ENCODE measurements at regions not wholly inside any gene's neighbourhood (a gene's known extent, or its start where the extent isn't known, plus 50 kb on each side); places are given as distances from the start of the nearest gene placed in this dataset.

DNA sequence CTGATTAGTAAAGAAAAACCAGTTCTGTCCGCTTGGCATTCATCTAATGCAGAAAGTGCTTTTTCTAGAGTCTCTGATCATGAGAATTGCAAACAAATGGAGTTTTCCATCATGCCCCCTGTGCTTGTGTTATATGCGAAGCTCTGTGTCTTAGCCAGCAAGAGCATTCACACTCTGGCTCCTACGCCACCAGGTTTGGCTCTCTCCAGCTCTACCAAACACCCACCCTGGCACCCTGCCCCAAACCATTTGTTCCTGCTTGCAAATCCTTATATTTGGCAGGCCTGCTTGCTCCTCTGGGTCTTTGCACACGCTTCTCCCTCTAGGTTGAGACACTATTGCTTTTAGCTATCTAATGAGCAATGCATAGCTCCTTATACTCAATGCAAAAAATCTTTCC lies 204.1 kb upstream of the CYRIA start:
- Histone ChIP-seq H3K4me3 (no peak overlapping the region), H3K9me3 (no peaks in the 10 kb centered on the region), H3K27ac (no peak overlapping the region), H3K4me1 (no peaks in the 10 kb centered on the region), H3K27me3 (no peaks in the 10 kb centered on the region), H3K36me3 (no peaks in the 10 kb centered on the region)
- TF ChIP-seq POLR2AphosphoS5 (IDR thresholded peaks at IDR 0.05) (no peak), POLR2A (IDR thresholded peaks at IDR 0.05) (no peak)
- TF ChIP-seq, protein P1, sequence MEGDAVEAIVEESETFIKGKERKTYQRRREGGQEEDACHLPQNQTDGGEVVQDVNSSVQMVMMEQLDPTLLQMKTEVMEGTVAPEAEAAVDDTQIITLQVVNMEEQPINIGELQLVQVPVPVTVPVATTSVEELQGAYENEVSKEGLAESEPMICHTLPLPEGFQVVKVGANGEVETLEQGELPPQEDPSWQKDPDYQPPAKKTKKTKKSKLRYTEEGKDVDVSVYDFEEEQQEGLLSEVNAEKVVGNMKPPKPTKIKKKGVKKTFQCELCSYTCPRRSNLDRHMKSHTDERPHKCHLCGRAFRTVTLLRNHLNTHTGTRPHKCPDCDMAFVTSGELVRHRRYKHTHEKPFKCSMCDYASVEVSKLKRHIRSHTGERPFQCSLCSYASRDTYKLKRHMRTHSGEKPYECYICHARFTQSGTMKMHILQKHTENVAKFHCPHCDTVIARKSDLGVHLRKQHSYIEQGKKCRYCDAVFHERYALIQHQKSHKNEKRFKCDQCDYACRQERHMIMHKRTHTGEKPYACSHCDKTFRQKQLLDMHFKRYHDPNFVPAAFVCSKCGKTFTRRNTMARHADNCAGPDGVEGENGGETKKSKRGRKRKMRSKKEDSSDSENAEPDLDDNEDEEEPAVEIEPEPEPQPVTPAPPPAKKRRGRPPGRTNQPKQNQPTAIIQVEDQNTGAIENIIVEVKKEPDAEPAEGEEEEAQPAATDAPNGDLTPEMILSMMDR (IDR thresholded peaks at IDR 0.05) = no peak
- intact Hi-C loops (cut with DNase I; ENCODE audit: low total_unique reads) = loop anchor here (5.0 kb wide), 1 partner anchor 602 kb away; no protein-coding TSS in a partner anchor
- DNase-seq (ENCODE audit: low spot score in 2 of 2) = no peak

DNA sequence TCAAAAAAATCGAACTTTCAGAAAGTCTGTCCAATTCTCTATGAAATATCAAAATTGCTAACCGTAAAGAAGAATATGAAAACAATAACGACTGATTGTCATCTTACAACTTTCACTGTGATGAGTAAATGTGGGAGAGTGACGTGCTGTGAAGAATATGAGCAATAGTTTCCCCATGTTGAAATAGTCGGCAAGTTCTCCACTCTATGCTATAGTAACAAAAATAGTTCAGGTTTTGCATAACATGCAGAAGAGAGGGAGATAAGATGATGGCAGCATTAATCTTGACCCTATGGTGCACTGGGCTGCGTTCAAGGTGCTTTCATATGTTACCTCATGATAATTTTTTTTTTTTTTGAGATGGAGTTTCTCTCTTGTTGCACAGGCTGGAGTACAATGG lies 196.8 kb upstream of the CYRIA start:
- H3K36me3 ChIP-seq = no peaks in the 10 kb centered on the region
- no peak overlapping the region for H3K4me3 ChIP-seq
- TF ChIP-seq POLR2AphosphoS5 (IDR thresholded peaks at IDR 0.05) (no peak), POLR2A (IDR thresholded peaks at IDR 0.05) (no peak)
- TF ChIP-seq, protein P1 (IDR thresholded peaks at IDR 0.05) = no peak
- H3K27ac ChIP-seq = no peak overlapping the region
- H3K4me1 ChIP-seq = no peaks in the 10 kb centered on the region
- intact Hi-C loops (cut with DNase I; ENCODE audit: low total_unique reads) = no loop called here
- no peaks in the 10 kb centered on the region for H3K27me3 ChIP-seq
- no peak for DNase-seq (ENCODE audit: low spot score in 2 of 2)
- no peaks in the 10 kb centered on the region for H3K9me3 ChIP-seq

DNA sequence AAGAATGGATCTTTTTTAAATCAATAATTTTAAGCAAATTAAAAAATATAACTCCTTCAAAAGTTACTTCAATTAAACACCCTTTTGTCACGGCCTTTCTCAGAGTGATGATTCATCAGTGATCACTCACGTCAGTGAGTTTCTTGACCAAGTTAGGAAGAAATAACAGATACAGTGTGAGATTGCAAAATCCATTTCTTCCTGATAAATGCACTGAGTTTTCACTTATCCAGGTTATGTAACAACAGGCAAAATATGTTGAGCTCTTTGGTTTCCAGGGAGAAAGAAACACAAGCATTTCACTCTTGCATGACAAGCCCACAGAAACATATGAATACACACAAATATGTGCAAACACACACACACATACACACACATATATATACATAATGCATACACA lies 195.9 kb upstream of the CYRIA start:
- Histone ChIP-seq H3K36me3 (no peaks in the 10 kb centered on the region), H3K27ac (no peak overlapping the region), H3K4me3 (no peak overlapping the region), H3K9me3 (no peaks in the 10 kb centered on the region), H3K27me3 (no peaks in the 10 kb centered on the region), H3K4me1 (no peaks in the 10 kb centered on the region)
- intact Hi-C loops (cut with DNase I; ENCODE audit: low total_unique reads) = no loop called here
- TF ChIP-seq, protein P1 (IDR thresholded peaks at IDR 0.05) = no peak
- TF ChIP-seq POLR2AphosphoS5 (IDR thresholded peaks at IDR 0.05) (no peak), POLR2A (IDR thresholded peaks at IDR 0.05) (no peak)
- DNase-seq (ENCODE audit: low spot score in 2 of 2) = no peak

DNA sequence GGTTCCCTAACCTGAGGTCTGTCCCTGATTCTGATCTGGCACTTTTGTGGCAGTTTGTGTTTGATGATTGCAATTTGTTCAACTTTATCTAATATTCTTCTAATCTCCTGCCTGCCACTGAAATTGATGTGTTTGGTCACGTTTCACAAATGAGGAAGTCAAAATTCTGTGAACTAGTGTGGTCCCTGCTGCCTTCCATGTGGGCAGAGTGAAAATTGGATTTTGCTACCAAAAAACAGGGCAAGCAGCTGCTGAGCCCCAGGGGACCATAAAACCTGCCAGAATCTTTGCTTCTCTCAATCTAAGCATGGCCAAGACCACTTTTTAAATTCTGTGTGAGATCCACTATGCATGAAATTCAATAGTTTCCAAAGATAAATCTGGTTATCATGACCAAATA lies 195.5 kb upstream of the CYRIA start:
- intact Hi-C loops (cut with DNase I; ENCODE audit: low total_unique reads) = no loop called here
- Histone ChIP-seq H3K27ac (no peak overlapping the region), H3K4me3 (no peak overlapping the region), H3K4me1 (no peaks in the 10 kb centered on the region), H3K36me3 (no peaks in the 10 kb centered on the region), H3K9me3 (no peaks in the 10 kb centered on the region), H3K27me3 (no peaks in the 10 kb centered on the region)
- TF ChIP-seq POLR2A (IDR thresholded peaks at IDR 0.05) (no peak), POLR2AphosphoS5 (IDR thresholded peaks at IDR 0.05) (no peak)
- TF ChIP-seq, protein P1 (IDR thresholded peaks at IDR 0.05) = no peak
- no peak for DNase-seq (ENCODE audit: low spot score in 2 of 2)

DNA sequence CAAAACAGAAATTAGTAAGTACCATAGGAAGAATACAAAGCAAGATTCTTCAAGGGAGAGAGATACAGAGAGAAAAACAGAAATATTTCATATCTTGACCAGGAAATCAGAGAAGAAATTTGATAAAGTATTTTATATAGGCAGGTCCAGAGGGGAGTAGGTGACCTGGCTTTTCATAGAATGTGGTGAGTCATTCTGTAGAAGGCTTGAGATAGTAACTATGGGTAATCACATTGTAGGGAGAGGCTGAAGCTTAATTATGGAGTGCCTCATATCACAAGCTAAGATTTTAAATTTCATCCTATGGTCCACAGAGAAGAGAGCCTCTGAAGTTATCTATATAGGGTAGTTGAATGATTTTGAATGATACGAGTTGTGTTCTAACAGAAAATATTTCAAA lies 195.0 kb upstream of the CYRIA start:
- TF ChIP-seq POLR2AphosphoS5 (IDR thresholded peaks at IDR 0.05) (no peak), POLR2A (IDR thresholded peaks at IDR 0.05) (no peak)
- TF ChIP-seq, protein P1 (IDR thresholded peaks at IDR 0.05) = no peak
- H3K4me3 ChIP-seq = no peak overlapping the region
- H3K36me3 ChIP-seq = no peaks in the 10 kb centered on the region
- H3K9me3 ChIP-seq = no peaks in the 10 kb centered on the region
- intact Hi-C loops (cut with DNase I; ENCODE audit: low total_unique reads) = no loop called here
- H3K4me1 ChIP-seq = no peaks in the 10 kb centered on the region
- no peaks in the 10 kb centered on the region for H3K27me3 ChIP-seq
- no peak for DNase-seq (ENCODE audit: low spot score in 2 of 2)
- no peak overlapping the region for H3K27ac ChIP-seq
